ENCODE measurements at regions not wholly inside any gene's neighbourhood (a gene's known extent, or its start where the extent isn't known, plus 50 kb on each side); places are given as distances from the start of the nearest gene placed in this dataset.

GRCh38 chr2:18066894-18067293 is 188.4 kb downstream of the KCNS3 start:
- intact Hi-C loops (cut with DNase I; ENCODE audit: low total_unique reads) = no loop called here
- Histone ChIP-seq H3K27ac (no peak overlapping the region), H3K4me1 (no peaks in the 10 kb centered on the region)

GRCh38 chr2:18066066-18066465 is 187.6 kb downstream of the KCNS3 start:
- no peak for TF ChIP-seq CTCF (IDR thresholded peaks at IDR 0.05)
- no peak for TF ChIP-seq POLR2A (IDR thresholded peaks at IDR 0.05)
- Histone ChIP-seq H3K4me1 (no peaks in the 10 kb centered on the region), H3K27me3 (no peaks in the 10 kb centered on the region), H3K9me3 (no peaks in the 10 kb centered on the region), H3K36me3 (no peaks in the 10 kb centered on the region), H3K27ac (no peak overlapping the region), H3K4me3 (no peak overlapping the region)
- intact Hi-C loops (cut with DNase I; ENCODE audit: low total_unique reads) = no loop called here
- no peak for DNase-seq

More at GRCh38 chr2:18066894-18067293, 188.4 kb downstream of the KCNS3 start:
- no peaks in the 10 kb centered on the region for H3K27me3 ChIP-seq
- no peak for DNase-seq
- H3K36me3 ChIP-seq = no peaks in the 10 kb centered on the region
- H3K9me3 ChIP-seq = no peaks in the 10 kb centered on the region
- no peak overlapping the region for H3K4me3 ChIP-seq
- TF ChIP-seq CTCF (IDR thresholded peaks at IDR 0.05) = no peak
- TF ChIP-seq POLR2A (IDR thresholded peaks at IDR 0.05) = no peak

GRCh38 chr2:18065249-18065648 is 186.8 kb downstream of the KCNS3 start:
- no peak for TF ChIP-seq POLR2A (IDR thresholded peaks at IDR 0.05)

GRCh38 chr2:18063826-18064470 is 185.5 kb downstream of the KCNS3 start:
- no peaks in the 10 kb centered on the region for H3K27me3 ChIP-seq
- no peaks in the 10 kb centered on the region for H3K9me3 ChIP-seq
- no peaks in the 10 kb centered on the region for H3K4me1 ChIP-seq
- intact Hi-C loops (cut with DNase I; ENCODE audit: low total_unique reads) = no loop called here
- H3K36me3 ChIP-seq = no peaks in the 10 kb centered on the region
- H3K27ac ChIP-seq = no peak overlapping the region
- no peak overlapping the region for H3K4me3 ChIP-seq
- DNase-seq = no peak
- TF ChIP-seq CTCF (IDR thresholded peaks at IDR 0.05) (no peak), POLR2A (IDR thresholded peaks at IDR 0.05) (no peak)

More at GRCh38 chr2:18065249-18065648, 186.8 kb downstream of the KCNS3 start:
- no peaks in the 10 kb centered on the region for H3K4me1 ChIP-seq
- H3K9me3 ChIP-seq = no peaks in the 10 kb centered on the region
- no peak overlapping the region for H3K27ac ChIP-seq
- intact Hi-C loops (cut with DNase I; ENCODE audit: low total_unique reads) = no loop called here
- H3K36me3 ChIP-seq = no peaks in the 10 kb centered on the region
- H3K27me3 ChIP-seq = no peaks in the 10 kb centered on the region
- no peak for DNase-seq
- H3K4me3 ChIP-seq = no peak overlapping the region

- intact Hi-C loops (cut with DNase I; ENCODE audit: low total_unique reads) = no loop called here
- Histone ChIP-seq H3K36me3 (no peaks in the 10 kb centered on the region), H3K27ac (no peak overlapping the region), H3K9me3 (no peaks in the 10 kb centered on the region), H3K4me1 (no peaks in the 10 kb centered on the region), H3K27me3 (no peaks in the 10 kb centered on the region), H3K4me3 (no peak overlapping the region)
- no peak for DNase-seq
- TF ChIP-seq POLR2A (IDR thresholded peaks at IDR 0.05) = no peak
- no peak for TF ChIP-seq CTCF (IDR thresholded peaks at IDR 0.05)
These were observed 184.4 kb downstream of the KCNS3 start for GRCh38 chr2:18062892-18063291.

- H3K4me3 ChIP-seq = no peak overlapping the region
- no peaks in the 10 kb centered on the region for H3K36me3 ChIP-seq
- no peak for DNase-seq
- no peaks in the 10 kb centered on the region for H3K27me3 ChIP-seq
- no peaks in the 10 kb centered on the region for H3K4me1 ChIP-seq
- no peaks in the 10 kb centered on the region for H3K9me3 ChIP-seq
- intact Hi-C loops (cut with DNase I; ENCODE audit: low total_unique reads) = no loop called here
- H3K27ac ChIP-seq = no peak overlapping the region
- TF ChIP-seq CTCF (IDR thresholded peaks at IDR 0.05) (no peak), POLR2A (IDR thresholded peaks at IDR 0.05) (no peak)
These were observed 183.2 kb downstream of the KCNS3 start for GRCh38 chr2:18061717-18062116.
